ENCODE measurements at regions not wholly inside any gene's neighbourhood (a gene's known extent, or its start where the extent isn't known, plus 50 kb on each side); places are given as distances from the start of the nearest gene placed in this dataset.
"Not testable (repeated sequence)": the region's sequence is repeated elsewhere in the genome, so short reads cannot be mapped to it uniquely, and the experiment has no call there.

DNA sequence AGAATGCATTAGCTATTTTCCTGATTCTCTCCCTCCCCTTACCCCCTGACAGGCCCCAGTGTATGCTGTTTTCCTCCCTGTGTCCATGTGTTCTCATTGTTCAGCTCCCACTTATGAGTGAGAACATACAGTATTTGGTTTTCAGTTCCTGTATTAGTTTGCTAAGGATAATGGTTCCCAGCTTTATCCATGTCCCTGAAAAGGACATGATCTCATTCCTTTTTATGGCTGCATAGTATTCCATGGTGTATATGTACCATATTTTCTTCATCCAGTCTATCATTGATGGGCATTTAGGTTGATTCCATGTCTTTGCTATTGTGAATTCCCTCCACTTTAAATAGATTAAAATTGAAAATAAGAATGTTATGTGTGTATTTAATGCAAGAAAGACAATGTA is 89.9 kb upstream of the CREB1 start:
- not testable (repeated sequence) for TF ChIP-seq EZH2 (IDR thresholded peaks at IDR 0.05; ENCODE audit: borderline replicate concordance); EZH2phosphoT487 (IDR thresholded peaks at IDR 0.05; ENCODE audit: low read depth, severe bottlenecking, unreplicated experiment)
- TF ChIP-seq, protein P1, sequence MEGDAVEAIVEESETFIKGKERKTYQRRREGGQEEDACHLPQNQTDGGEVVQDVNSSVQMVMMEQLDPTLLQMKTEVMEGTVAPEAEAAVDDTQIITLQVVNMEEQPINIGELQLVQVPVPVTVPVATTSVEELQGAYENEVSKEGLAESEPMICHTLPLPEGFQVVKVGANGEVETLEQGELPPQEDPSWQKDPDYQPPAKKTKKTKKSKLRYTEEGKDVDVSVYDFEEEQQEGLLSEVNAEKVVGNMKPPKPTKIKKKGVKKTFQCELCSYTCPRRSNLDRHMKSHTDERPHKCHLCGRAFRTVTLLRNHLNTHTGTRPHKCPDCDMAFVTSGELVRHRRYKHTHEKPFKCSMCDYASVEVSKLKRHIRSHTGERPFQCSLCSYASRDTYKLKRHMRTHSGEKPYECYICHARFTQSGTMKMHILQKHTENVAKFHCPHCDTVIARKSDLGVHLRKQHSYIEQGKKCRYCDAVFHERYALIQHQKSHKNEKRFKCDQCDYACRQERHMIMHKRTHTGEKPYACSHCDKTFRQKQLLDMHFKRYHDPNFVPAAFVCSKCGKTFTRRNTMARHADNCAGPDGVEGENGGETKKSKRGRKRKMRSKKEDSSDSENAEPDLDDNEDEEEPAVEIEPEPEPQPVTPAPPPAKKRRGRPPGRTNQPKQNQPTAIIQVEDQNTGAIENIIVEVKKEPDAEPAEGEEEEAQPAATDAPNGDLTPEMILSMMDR (IDR thresholded peaks at IDR 0.05; ENCODE audit: poor library complexity) = not testable (repeated sequence)
